OCI-LY7 (cell line): ENCODE measurements at regions not wholly inside any gene's neighbourhood (a gene's known extent, or its start where the extent isn't known, plus 50 kb on each side); places are given as distances from the start of the nearest gene placed in this dataset.

ENCODE experiments used
- BruUV-seq: library from RNA; stranded (reverse); fragments of 400-500 nt; replicated peaks from 2 replicates; lab custom pipeline; 2021; lab: Mats Ljungman, UMichigan
- CTCF ChIA-PET: fragments of 300-600 bp; sonication (Branson Sonifier 250); formaldehyde crosslinking; loops from one replicate; lab custom pipeline; 2022; ENCODE audit warnings: antibody characterized with exemption; ENCODE audit not compliant: unreplicated experiment; lab: Charles Lee
- POLR2A ChIA-PET: fragments of 300-600 bp; sonication (Branson Sonifier 250); formaldehyde crosslinking; loops from one replicate; lab custom pipeline; 2022; ENCODE audit warnings: antibody characterized with exemption; lab: Charles Lee
- DNase-seq: peaks from one replicate; pipeline ENCODE4 v3.0.0-alpha.2; 2015; ENCODE audit warnings: low spot score
- H2AFZ ChIP-seq: fragments of 200-600 bp; sonication (generic), shearing (Covaris generic); 2 replicates; pipeline ENCODE4 v1.6.1; 2014; ENCODE audit warnings: mild to moderate bottlenecking, antibody characterized with exemption, low read length, moderate library complexity
- H3K27ac ChIP-seq: fragments of 200-600 bp; sonication (generic); 2 replicates; pipeline ENCODE4 v1.5.1; 2014; ENCODE audit warnings: mixed run types, low read depth, mild to moderate bottlenecking, moderate library complexity, low read length, inconsistent platforms; ENCODE audit not compliant: poor library complexity, severe bottlenecking
- H3K36me3 ChIP-seq: fragments of 200-600 bp; sonication (generic); 2 replicates; pipeline ENCODE4 v1.6.1; 2014; ENCODE audit warnings: mild to moderate bottlenecking, antibody characterized with exemption, low read length, moderate library complexity, mixed read lengths; ENCODE audit not compliant: insufficient read depth
- H3K4me1 ChIP-seq: fragments of 200-600 bp; sonication (generic); 2 replicates; pipeline ENCODE4 v1.5.1; 2014; ENCODE audit warnings: mild to moderate bottlenecking, low read length; ENCODE audit not compliant: insufficient read depth, poor library complexity, severe bottlenecking
- H3K4me2 ChIP-seq: fragments of 200-600 bp; sonication (generic); 2 replicates; pipeline ENCODE4 v1.6.1; 2014; ENCODE audit warnings: mild to moderate bottlenecking, low read length
- H3K4me3 ChIP-seq: fragments of 200-600 bp; sonication (generic); 2 replicates; pipeline ENCODE4 v1.5.1; 2014; ENCODE audit warnings: mild to moderate bottlenecking, low read depth, low read length; ENCODE audit not compliant: poor library complexity, severe bottlenecking
- H3K79me2 ChIP-seq: fragments of 200-600 bp; sonication (generic); 2 replicates; pipeline ENCODE4 v1.6.1; 2016; ENCODE audit warnings: low read depth, mild to moderate bottlenecking, low read length, moderate library complexity, mixed read lengths; ENCODE audit not compliant: insufficient read depth
- H3K9me2 ChIP-seq: fragments of 200-600 bp; sonication (generic); 2 replicates; pipeline ENCODE4 v1.6.1; 2016; ENCODE audit warnings: mild to moderate bottlenecking, low read length, mixed read lengths; ENCODE audit not compliant: insufficient read depth
- H3K9me3 ChIP-seq: fragments of 200-600 bp; sonication (generic); 2 replicates; pipeline ENCODE4 v1.6.1; 2014; ENCODE audit warnings: mild to moderate bottlenecking, mixed run types, low read length, mixed read lengths
- H4K20me1 ChIP-seq: fragments of 200-600 bp; sonication (generic); 2 replicates; pipeline ENCODE4 v1.6.1; 2014; ENCODE audit warnings: mild to moderate bottlenecking, antibody characterized with exemption, low read length, moderate library complexity, mixed read lengths; ENCODE audit not compliant: insufficient read depth
- CTCF ChIP-seq: fragments of 200-600 bp; sonication (generic); conservative IDR thresholded peaks from 2 replicates; pipeline ENCODE4 v1.5.1; 2014; ENCODE audit warnings: mild to moderate bottlenecking, antibody characterized with exemption, low read length, moderate library complexity, mixed read lengths
- EZH2phosphoT487 ChIP-seq: fragments of 200-600 bp; sonication (generic); IDR thresholded peaks from 2 replicates; pipeline ENCODE4 v1.6.1; 2018; ENCODE audit warnings: low read depth, borderline replicate concordance, mild to moderate bottlenecking, mixed run types, antibody characterized with exemption, low read length, moderate library complexity, mixed read lengths
- intact Hi-C: fragments of 100-400 bp; cut with micrococcal nuclease; formaldehyde crosslinking; loops from one replicate; pipeline ENCODE4 v1.10.0; 2022; ENCODE audit not compliant: unreplicated experiment

GRCh38 chr3:38967693-38967989, 84.1 kb downstream of the SCN11A start:
- intact Hi-C loops: no loop called here
- Histone ChIP-seq H3K79me2 (no peaks in the 10 kb centered on the region), H3K27ac (no peak overlapping the region), H3K9me3 (no peaks in the 10 kb centered on the region), H4K20me1 (no peaks in the 10 kb centered on the region), H3K4me3 (no peak overlapping the region), H2AFZ (no peak overlapping the region), H3K4me2 (no peak overlapping the region), H3K9me2 (no peaks in the 10 kb centered on the region), H3K36me3 (no peaks in the 10 kb centered on the region), H3K4me1 (no peaks in the 10 kb centered on the region)
- ChIA-PET POLR2A (interaction anchor here (1.0 kb wide), 1 partner anchor 12 kb away, joined by 3 read pairs; no protein-coding TSS in a partner anchor), CTCF (no interaction called here)
- DNase-seq: no peak
- TF ChIP-seq EZH2phosphoT487 (no peak), CTCF (no peak)
- BruUV-seq: no TSS peak

GRCh38 chr3:38966811-38967692, 84.7 kb downstream of the SCN11A start:
- H3K79me2 ChIP-seq: no peaks in the 10 kb centered on the region
- TF ChIP-seq CTCF (no peak), EZH2phosphoT487 (no peak)
- DNase-seq: no peak
- H4K20me1 ChIP-seq: no peaks in the 10 kb centered on the region
- CTCF ChIA-PET: no interaction called here
- no peaks in the 10 kb centered on the region for H3K9me2 ChIP-seq
- no peak overlapping the region for H2AFZ ChIP-seq
- H3K9me3 ChIP-seq: no peaks in the 10 kb centered on the region
- intact Hi-C loops: no loop called here
- H3K36me3 ChIP-seq: no peaks in the 10 kb centered on the region
- BruUV-seq: no TSS peak
- POLR2A ChIA-PET: interaction anchor here (1.0 kb wide), 1 partner anchor 12 kb away, joined by 3 read pairs; no protein-coding TSS in a partner anchor
- H3K27ac ChIP-seq: no peak overlapping the region
- H3K4me2 ChIP-seq: no peak overlapping the region
- no peak overlapping the region for H3K4me3 ChIP-seq
- no peaks in the 10 kb centered on the region for H3K4me1 ChIP-seq

GRCh38 chr3:38964646-38965045, 87.1 kb downstream of the SCN11A start:
- Histone ChIP-seq H3K27ac (no peak overlapping the region), H3K4me2 (no peak overlapping the region), H3K79me2 (no peaks in the 10 kb centered on the region), H3K4me3 (no peak overlapping the region), H3K9me2 (no peaks in the 10 kb centered on the region), H3K9me3 (no peaks in the 10 kb centered on the region), H4K20me1 (no peaks in the 10 kb centered on the region), H3K4me1 (no peaks in the 10 kb centered on the region), H2AFZ (no peak overlapping the region), H3K36me3 (no peaks in the 10 kb centered on the region)
- ChIA-PET POLR2A (no interaction called here), CTCF (no interaction called here)
- intact Hi-C loops: no loop called here
- TF ChIP-seq EZH2phosphoT487: no peak
- DNase-seq: no peak
- no TSS peak for BruUV-seq
